Immature natural killer cell (primary cell): ENCODE measurements at regions not wholly inside any gene's neighbourhood (a gene's known extent, or its start where the extent isn't known, plus 50 kb on each side); places are given as distances from the start of the nearest gene placed in this dataset.
A peak's percentile ranks its signal among the peaks of the same experiment; 100 is the strongest.
"Not testable (repeated sequence)": the region's sequence is repeated elsewhere in the genome, so short reads cannot be mapped to it uniquely, and the experiment has no call there.

Experiments used
- DNase-seq, 3 donors: peaks; one replicate each; pipeline ENCODE4 v3.0.0; 2022; ENCODE audit warnings: mixed read lengths in 1 of 3
- H3K27ac Mint-ChIP-seq, 6 donors: one replicate each; pipeline ENCODE4 v1.8.0; 2020; ENCODE audit warnings: mixed read lengths in 6 of 6, mild to moderate bottlenecking in 5 of 6, inconsistent platforms in 4 of 6, moderate library complexity in 3 of 6
- H3K27me3 Mint-ChIP-seq, 3 donors: one replicate each; pipeline ENCODE4 v1.8.0; 2020 to 2021; ENCODE audit warnings: low read depth in 3 of 3, mild to moderate bottlenecking in 3 of 3, mixed read lengths in 3 of 3, moderate library complexity in 3 of 3, inconsistent platforms in 1 of 3
- H3K36me3 Mint-ChIP-seq, 3 donors: one replicate each; pipeline ENCODE4 v1.8.0; 2020; ENCODE audit warnings: mixed read lengths in 3 of 3, inconsistent platforms in 2 of 3, mild to moderate bottlenecking in 2 of 3
- H3K4me1 Mint-ChIP-seq, 2 donors: one replicate each; pipeline ENCODE4 v1.8.0; 2020; ENCODE audit warnings: inconsistent platforms in 2 of 2, mild to moderate bottlenecking in 2 of 2, mixed read lengths in 2 of 2, moderate library complexity in 1 of 2
- H3K4me3 Mint-ChIP-seq, 5 donors: one replicate each; pipeline ENCODE4 v1.8.0; 2020; ENCODE audit warnings: mild to moderate bottlenecking in 5 of 5, mixed read lengths in 5 of 5, inconsistent platforms in 3 of 5, moderate library complexity in 3 of 5
- H3K9me3 Mint-ChIP-seq, 6 donors: one replicate each; pipeline ENCODE4 v1.8.0; 2020; ENCODE audit warnings: mild to moderate bottlenecking in 6 of 6, mixed read lengths in 6 of 6, inconsistent platforms in 4 of 6, moderate library complexity in 3 of 6

DNA sequence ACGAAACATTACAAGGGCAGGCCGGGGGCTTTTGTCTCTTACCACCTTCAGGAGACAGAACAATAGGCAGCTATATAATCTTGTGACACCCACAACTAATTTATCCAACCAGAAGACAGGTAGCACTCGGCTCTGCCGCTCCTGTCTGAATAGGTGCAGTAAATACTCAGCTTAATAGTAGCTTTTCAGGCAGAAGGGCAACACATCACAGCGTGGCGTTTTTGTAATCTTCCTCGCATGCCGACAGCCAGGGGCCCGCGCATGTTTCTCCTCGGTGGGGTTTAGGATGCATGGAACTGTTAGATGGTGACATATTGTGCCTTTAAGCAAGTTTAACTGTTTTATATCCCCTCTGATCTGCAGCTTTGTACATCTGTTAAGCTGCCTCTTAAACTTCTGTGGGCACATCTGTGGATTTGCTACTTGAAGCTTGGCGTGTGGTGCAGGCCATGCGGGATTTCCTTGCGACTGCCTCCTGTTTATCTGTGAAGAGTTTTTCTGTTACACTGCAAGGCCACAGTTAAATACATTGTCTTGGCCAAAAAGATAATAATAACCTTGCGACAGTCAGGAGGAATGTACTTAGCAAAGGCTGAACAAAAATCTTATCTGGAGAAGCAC, 123.2 kb upstream of the BNIP2 start:
- Mint-ChIP-seq H3K27me3 (peaks cover 5 to 10% (median 5%) of the 10 kb centered on the region in 3 donors), H3K27ac (no peak overlapping the region), H3K4me1 (no peaks in the 10 kb centered on the region), H3K9me3 (peaks cover 0 to 2% (median 0%) of the 10 kb centered on the region in 6 donors), H3K4me3 (no peak overlapping the region), H3K36me3 (no peaks in the 10 kb centered on the region)
- no peak for DNase-seq

DNA sequence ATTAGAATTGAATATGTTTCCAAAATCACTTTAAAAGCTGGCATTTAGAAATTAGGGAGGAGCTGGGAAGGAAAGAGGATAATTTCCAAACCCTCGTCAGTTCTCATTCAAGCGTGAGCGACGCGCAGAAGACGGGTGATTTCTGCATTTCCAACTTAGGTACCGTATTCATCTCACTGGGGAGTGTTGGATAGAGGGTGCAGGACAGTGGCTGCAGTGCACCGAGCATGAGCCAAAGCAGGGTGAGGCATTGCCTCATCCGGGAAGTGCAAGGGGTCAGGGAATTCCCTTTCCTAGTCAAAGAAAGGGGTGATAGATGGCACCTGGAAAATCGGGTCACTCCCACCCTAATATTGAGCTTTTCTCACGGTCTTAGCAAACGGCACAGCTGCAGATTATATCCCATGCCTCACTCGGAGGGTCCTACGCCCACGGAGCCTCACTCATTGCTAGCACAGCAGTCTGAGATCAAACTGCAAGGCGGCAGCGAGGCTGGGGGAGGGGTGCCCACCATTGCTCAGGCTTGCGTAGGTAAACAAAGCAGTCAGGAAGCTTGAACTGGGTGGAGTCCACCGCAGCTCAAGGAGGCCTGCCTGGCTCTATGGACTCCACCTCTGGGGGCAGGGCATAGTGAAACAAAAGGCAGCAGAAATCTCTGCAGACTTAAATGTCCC, 114.3 kb upstream of the BNIP2 start:
- H3K9me3 Mint-ChIP-seq, H3K27me3 Mint-ChIP-seq, H3K36me3 Mint-ChIP-seq, H3K4me1 Mint-ChIP-seq, H3K27ac Mint-ChIP-seq: not testable (repeated sequence)
- DNase-seq: peak in 2 of 3 donors; percentile 3 to 31
- peak overlapping the region in 3 of 5 donors; percentile 9 to 60 (median 36) for H3K4me3 Mint-ChIP-seq

DNA sequence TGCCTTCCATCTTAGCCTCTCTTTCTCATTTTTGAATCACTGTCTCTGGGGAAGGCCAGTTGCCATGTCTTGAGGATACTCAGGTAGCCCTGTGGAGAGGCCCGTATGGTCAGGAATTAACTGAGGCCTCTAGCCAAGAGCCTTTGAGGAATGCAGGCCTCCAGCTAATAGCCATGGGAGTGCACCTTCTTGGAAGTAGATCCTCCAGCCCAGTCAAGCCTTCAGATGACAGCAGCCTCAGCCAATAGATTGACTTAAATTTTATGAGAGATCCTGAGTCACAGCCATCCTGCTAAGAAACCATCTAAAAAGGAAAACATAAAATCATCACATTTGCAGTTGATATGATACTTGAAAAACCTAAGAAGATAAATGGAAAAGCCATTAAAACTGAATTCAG, 112.5 kb upstream of the BNIP2 start:
- Mint-ChIP-seq H3K27me3 (peaks cover 0 to 6% (median 6%) of the 10 kb centered on the region in 3 donors), H3K36me3 (no peaks in the 10 kb centered on the region), H3K9me3 (peaks cover 0 to 4% (median 0%) of the 10 kb centered on the region in 6 donors), H3K27ac (no peak overlapping the region), H3K4me1 (no peaks in the 10 kb centered on the region), H3K4me3 (no peak overlapping the region)
- DNase-seq: no peak

DNA sequence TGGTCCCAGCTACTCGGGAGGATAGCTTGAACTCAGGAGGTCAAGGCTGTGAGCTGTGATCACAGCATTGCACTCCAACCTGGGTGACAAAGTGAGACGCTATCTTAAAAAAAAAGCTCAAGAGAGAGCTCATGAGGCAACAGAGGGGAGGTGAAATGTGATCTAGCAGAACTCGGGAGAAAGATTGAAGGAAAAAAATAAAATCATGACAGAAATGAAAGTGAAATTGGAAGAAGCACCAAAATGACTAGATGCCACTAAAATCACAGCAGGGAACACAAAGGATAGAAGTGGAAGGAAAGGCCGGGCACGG, 109.4 kb upstream of the BNIP2 start:
- H3K27ac Mint-ChIP-seq: no peak overlapping the region
- H3K9me3 Mint-ChIP-seq: no peaks in the 10 kb centered on the region
- no peaks in the 10 kb centered on the region for H3K36me3 Mint-ChIP-seq
- H3K4me1 Mint-ChIP-seq: no peaks in the 10 kb centered on the region
- DNase-seq: no peak
- H3K27me3 Mint-ChIP-seq: peaks cover 4 to 8% (median 6%) of the 10 kb centered on the region in 3 donors
- H3K4me3 Mint-ChIP-seq: no peak overlapping the region

DNA sequence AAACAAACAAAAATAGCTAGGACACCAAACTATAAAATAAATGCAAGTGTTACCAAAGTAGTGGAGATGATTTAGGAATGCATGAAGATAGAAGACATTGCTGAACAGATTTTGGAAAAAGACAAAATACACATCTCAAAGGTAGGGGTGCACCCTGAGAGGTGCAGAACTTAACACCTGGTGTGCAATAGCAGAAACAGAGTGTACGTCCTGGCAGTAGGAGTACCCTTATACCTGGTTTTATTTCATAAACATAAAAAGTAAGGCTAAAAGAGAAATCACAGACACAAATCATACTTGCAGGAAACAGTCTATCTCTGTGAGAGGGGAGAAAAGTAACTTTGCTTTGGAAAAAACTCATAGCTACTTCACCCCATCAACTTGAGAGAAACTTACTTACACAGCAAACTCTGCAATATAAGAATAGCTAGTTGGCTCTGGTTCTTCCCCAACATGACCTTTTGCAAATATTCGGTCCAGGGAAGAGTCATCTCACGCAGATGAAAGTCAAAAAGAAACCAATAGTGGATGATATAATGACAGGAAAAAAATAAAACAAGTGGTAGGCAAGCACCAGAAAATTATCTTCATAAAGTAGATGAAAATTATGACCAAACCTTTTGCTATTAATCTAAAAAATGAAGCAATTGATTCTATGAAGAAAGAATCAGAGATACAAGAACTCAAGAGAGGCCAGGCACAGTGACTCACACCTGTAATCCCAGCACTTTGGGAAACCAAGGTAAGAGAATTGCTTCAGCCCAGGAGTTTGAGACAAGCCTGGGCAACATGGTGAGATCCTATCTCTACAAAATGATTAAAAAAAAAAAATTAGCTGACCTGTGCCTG, 108.9 kb upstream of the BNIP2 start:
- Mint-ChIP-seq H3K4me3 (no peak overlapping the region), H3K4me1 (no peaks in the 10 kb centered on the region), H3K9me3 (no peaks in the 10 kb centered on the region)

DNA sequence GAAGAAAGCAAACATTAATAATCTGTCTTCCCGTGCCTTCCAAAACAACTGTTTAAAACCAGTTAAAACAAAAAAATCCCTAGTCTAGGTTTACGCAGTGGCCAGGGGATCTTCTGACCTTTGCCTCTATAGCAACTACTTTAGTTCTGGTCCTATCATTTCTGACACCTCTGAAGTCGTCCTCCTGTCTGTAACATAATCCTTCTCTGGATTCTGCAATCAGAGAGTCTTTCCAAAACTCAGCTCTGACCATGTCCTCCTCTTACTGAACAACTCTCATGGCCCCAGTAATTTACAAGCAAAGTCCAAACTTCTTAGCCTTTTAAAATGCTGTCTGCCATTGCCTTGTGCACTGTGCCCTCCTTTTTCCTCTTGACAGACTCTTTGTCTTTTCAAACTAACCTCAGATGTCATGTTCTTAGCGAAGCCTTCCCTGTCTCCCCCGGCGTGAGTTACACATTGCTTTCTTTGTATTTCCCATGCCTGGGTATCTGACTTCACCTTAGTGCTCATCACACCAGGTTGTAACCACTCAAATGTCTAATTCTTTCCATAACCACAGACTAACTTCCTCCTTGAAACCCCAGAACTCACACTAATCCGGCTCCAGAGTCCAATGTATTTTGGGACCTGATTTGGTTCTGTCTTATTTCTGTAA, 105.2 kb upstream of the BNIP2 start:
- Mint-ChIP-seq H3K9me3 (peaks cover 0 to 2% (median 0%) of the 10 kb centered on the region in 6 donors), H3K36me3 (no peaks in the 10 kb centered on the region), H3K27ac (no peak overlapping the region), H3K4me1 (no peaks in the 10 kb centered on the region), H3K27me3 (peaks cover 4 to 9% (median 8%) of the 10 kb centered on the region in 3 donors), H3K4me3 (no peak overlapping the region)
- DNase-seq: no peak

More for the DNA sequence above, 108.9 kb upstream of the BNIP2 start:
- Mint-ChIP-seq H3K36me3 (no peaks in the 10 kb centered on the region), H3K27me3 (peaks cover 3 to 9% (median 8%) of the 10 kb centered on the region in 3 donors), H3K27ac (no peak overlapping the region)
- DNase-seq: no peak

DNA sequence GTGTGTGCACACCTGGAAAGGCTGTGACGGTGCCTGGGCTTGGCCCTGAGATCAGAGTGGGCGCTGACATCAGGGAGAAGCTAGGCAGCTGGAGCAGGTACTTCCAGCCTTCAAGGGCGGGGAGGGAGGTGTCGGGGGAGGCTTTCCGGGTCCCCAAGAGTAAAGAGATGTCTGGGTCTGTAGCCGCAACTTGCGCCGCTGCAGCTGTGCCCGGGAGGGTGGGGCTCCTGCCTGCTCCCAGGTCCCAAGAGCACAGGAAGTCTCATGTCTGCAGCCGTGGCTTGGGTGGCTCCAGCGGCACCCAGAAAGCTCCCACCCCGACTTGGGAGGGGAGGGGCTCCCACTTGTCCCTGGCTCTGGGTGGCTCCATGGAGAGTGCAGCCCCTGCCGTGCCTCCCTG, 103.2 kb upstream of the BNIP2 start:
- Mint-ChIP-seq H3K9me3 (peaks cover 0 to 2% (median 0%) of the 10 kb centered on the region in 6 donors), H3K4me1 (no peaks in the 10 kb centered on the region), H3K36me3 (no peaks in the 10 kb centered on the region), H3K27me3 (peaks cover 2 to 9% (median 5%) of the 10 kb centered on the region in 3 donors), H3K27ac (no peak overlapping the region), H3K4me3 (no peak overlapping the region)
- no peak for DNase-seq

DNA sequence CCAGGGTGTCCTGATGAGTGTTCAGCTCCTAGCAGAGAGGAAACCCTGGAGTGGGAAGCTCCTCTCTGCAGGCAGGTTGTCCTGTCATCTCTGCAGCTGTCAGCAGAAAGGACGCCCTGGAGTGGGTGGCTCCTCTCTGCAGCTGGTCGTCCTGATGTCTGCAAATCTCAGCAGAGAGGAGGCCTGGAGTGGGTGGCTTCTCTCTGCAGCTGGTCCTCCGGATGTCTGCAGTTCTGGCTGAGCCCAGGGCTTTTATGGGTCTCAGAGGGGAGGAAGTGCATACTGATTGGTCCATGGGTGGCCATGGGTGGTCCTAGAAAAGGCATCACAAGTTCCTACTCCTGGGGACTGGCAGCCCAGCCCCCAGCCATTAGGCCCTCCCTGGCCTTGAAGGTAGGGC, 102.6 kb upstream of the BNIP2 start:
- no peak for DNase-seq
- Mint-ChIP-seq H3K27ac (no peak overlapping the region), H3K36me3 (no peaks in the 10 kb centered on the region), H3K4me1 (no peaks in the 10 kb centered on the region), H3K27me3 (peaks cover 2 to 9% (median 5%) of the 10 kb centered on the region in 3 donors), H3K4me3 (no peak overlapping the region), H3K9me3 (peaks cover 0 to 2% (median 0%) of the 10 kb centered on the region in 6 donors)

DNA sequence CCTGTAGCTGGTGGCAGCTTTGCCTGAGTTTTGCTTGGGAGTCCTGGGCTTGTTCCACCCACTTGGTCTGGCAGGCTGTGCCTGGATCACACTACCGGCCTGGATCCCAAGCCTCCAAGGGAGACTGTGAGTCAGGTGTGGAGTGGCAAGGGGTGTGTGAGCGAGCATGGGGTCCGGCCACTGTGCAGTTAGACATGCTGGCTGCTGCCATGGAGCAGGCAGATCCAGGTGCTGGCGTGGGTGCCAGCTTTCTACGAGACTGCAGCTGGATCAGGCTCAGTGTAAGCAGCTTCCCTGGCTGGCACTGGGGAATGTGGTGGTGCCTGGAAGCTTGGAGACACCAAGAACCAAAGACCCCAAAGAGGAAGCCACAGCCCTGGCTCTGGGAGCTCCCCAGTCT, 102.0 kb upstream of the BNIP2 start:
- no peak overlapping the region for H3K27ac Mint-ChIP-seq
- no peaks in the 10 kb centered on the region for H3K36me3 Mint-ChIP-seq
- no peaks in the 10 kb centered on the region for H3K4me1 Mint-ChIP-seq
- no peak for DNase-seq
- no peak overlapping the region for H3K4me3 Mint-ChIP-seq
- peaks cover 0 to 2% (median 0%) of the 10 kb centered on the region in 6 donors for H3K9me3 Mint-ChIP-seq
- H3K27me3 Mint-ChIP-seq: peaks cover 2 to 9% (median 5%) of the 10 kb centered on the region in 3 donors

DNA sequence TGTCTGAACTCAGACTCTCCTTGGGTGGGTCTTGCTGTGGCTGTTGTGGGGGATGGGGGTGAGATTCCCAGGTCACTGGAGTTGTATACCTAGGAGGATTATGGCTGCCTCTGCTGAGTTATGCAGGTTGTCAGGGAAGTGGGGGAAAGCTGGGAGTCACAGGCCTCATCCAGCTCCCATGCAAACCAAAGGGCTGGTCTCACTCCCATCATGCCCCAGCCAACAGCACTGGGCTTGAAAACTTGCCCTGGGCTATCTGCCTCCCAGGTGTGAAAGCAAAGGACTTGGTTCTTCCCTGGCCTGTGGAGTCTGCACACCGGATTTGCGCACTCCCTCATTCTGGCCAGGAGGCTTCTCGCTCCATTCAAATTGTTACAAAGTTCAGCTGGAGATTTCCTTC, 97.3 kb upstream of the BNIP2 start:
- not testable (repeated sequence) for H3K36me3 Mint-ChIP-seq, H3K27ac Mint-ChIP-seq, DNase-seq, H3K4me1 Mint-ChIP-seq, H3K4me3 Mint-ChIP-seq, H3K27me3 Mint-ChIP-seq, H3K9me3 Mint-ChIP-seq

DNA sequence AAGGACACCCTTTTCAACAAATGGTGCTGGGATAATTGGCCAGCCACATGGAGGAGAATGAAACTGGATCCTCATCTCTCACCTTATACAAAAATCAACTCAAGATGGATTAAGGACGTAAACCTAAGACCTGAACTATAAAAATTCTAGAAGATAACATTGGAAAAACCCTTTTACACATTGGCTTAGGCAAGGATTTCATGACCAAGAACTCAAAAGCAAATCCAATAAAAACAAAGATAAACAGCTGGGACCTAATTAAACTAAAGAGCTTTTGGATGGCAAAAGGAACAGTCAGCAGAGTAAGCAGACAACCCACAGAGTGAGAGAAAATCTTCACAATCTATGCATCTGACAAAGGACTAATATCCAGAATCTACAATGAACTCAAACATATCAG, 96.9 kb upstream of the BNIP2 start:
- H3K9me3 Mint-ChIP-seq, H3K4me3 Mint-ChIP-seq, H3K4me1 Mint-ChIP-seq, H3K27me3 Mint-ChIP-seq, H3K27ac Mint-ChIP-seq, H3K36me3 Mint-ChIP-seq, DNase-seq: not testable (repeated sequence)

DNA sequence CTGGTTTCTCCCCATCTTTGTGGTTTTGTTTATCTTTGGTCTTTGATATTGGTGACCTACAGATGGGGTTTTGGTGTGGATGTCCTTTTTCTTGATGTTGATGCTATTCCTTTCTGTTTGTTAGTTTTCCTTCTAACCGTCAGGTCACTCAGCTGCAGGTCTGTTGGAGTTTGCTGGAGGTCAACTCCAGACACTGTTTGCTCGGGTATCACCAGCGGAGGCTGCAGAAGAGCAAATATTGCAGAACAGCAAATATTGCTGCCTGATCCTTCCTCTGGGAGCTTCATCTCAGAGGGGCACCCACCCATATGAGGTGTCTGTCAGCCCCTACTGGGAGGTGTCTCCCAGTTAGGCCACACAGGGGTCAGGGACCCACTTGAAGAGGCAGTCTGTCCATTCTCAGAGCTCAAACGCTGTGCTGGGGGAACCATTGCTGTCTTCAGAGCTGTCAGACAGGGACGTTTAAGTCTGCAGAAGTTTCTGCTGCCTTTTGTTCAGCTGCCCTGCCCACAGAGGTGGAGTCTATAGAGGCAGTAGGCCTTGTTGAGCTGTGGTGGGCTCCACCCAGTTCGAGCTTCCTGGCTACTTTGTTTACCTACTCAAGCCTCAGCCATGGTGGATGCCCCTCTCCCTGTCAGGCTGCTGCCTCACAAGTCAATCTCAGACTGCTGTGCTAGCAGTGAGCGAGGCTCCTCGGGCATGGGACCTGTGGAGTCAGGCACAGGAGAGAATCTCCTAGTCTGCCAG, 94.8 kb upstream of the BNIP2 start:
- peaks cover 3 to 13% (median 5%) of the 10 kb centered on the region in 3 donors for H3K27me3 Mint-ChIP-seq
- H3K36me3 Mint-ChIP-seq, H3K4me1 Mint-ChIP-seq, H3K27ac Mint-ChIP-seq, H3K4me3 Mint-ChIP-seq, H3K9me3 Mint-ChIP-seq, DNase-seq: not testable (repeated sequence)

DNA sequence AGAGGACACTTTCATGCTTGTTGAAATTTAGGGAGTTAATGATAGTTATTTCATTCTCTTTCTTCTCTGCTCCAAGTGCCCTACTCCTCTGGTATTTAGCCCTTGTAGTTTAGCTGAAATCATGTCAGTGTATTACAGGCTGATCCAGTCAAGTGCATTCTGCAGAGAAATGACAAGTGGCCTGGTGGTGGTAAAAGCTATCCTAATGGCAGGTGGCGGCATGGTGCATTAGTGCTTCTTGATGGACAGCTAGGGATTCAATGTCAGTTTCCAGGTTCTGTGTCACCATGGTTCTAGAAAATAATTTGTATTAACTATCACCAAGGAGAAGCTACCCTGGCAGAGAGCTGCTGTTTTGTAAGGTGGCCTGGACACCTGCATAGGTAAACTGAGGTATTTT, 90.0 kb upstream of the BNIP2 start:
- H3K4me3 Mint-ChIP-seq: no peak overlapping the region
- H3K27ac Mint-ChIP-seq: no peak overlapping the region
- no peaks in the 10 kb centered on the region for H3K4me1 Mint-ChIP-seq
- no peaks in the 10 kb centered on the region for H3K36me3 Mint-ChIP-seq
- H3K9me3 Mint-ChIP-seq: no peaks in the 10 kb centered on the region
- DNase-seq: no peak
- H3K27me3 Mint-ChIP-seq: peaks cover 2 to 6% (median 5%) of the 10 kb centered on the region in 3 donors
